Osteoblast (primary cell): ENCODE measurements at regions not wholly inside any gene's neighbourhood (a gene's known extent, or its start where the extent isn't known, plus 50 kb on each side); places are given as distances from the start of the nearest gene placed in this dataset.

Experiments used
- DNase-seq: peaks from one replicate; pipeline ENCODE4 v3.0.0; 2011; ENCODE audit warnings: low spot score, mixed read lengths; ENCODE audit not compliant: insufficient read length; ENCODE audit errors: missing footprints
- H2AFZ ChIP-seq: 2 replicates; pipeline ENCODE4 v1.6.0; 2011; ENCODE audit warnings: mild to moderate bottlenecking, low read length
- H3K27ac ChIP-seq: 2 replicates; pipeline ENCODE4 v1.5.1; 2011; ENCODE audit warnings: mild to moderate bottlenecking, low read depth, low read length, moderate library complexity
- H3K27me3 ChIP-seq: 2 replicates; pipeline ENCODE4 v1.6.0; 2012; ENCODE audit warnings: mild to moderate bottlenecking, control low read depth, inconsistent platforms, low read length, moderate library complexity; ENCODE audit not compliant: insufficient read depth
- H3K36me3 ChIP-seq: 2 replicates; pipeline ENCODE4 v1.5.1; 2011; ENCODE audit warnings: mild to moderate bottlenecking, low read length, control low read depth, moderate library complexity; ENCODE audit not compliant: insufficient read depth
- H3K4me1 ChIP-seq: 2 replicates; pipeline ENCODE4 v1.5.1; 2011; ENCODE audit warnings: mild to moderate bottlenecking, low read length, control low read depth, moderate library complexity; ENCODE audit not compliant: insufficient read depth
- H3K4me2 ChIP-seq: 2 replicates; pipeline ENCODE4 v1.6.0; 2011; ENCODE audit warnings: mild to moderate bottlenecking, low read length; ENCODE audit not compliant: insufficient read depth
- H3K4me3 ChIP-seq: fragments of 200-600 bp; sonication (generic); 3 replicates; pipeline ENCODE4 v1.5.1; 2012; ENCODE audit warnings: mild to moderate bottlenecking, low read length, inconsistent platforms; ENCODE audit not compliant: insufficient read depth
- H3K79me2 ChIP-seq: 2 replicates; pipeline ENCODE4 v1.6.0; 2012; ENCODE audit warnings: mild to moderate bottlenecking, low read length, control low read depth, inconsistent platforms; ENCODE audit not compliant: insufficient read depth
- H3K9me3 ChIP-seq: 2 replicates; pipeline ENCODE4 v1.5.1; 2011; ENCODE audit warnings: low read depth, low read length, control low read depth
- H4K20me1 ChIP-seq: 2 replicates; pipeline ENCODE4 v1.6.0; 2012; ENCODE audit warnings: mild to moderate bottlenecking, low read length, control low read depth; ENCODE audit not compliant: insufficient read depth
- CTCF ChIP-seq: IDR thresholded peaks from 2 replicates; pipeline ENCODE4 v1.5.1; 2011; ENCODE audit warnings: mild to moderate bottlenecking, low read depth, low read length, moderate library complexity; ENCODE audit errors: extremely low read depth

- H3K9me3 ChIP-seq: no peaks in the 10 kb centered on the region
- no peak overlapping the region for H3K4me3 ChIP-seq
- no peaks in the 10 kb centered on the region for H3K36me3 ChIP-seq
- H3K4me2 ChIP-seq: no peak overlapping the region
- no peaks in the 10 kb centered on the region for H3K79me2 ChIP-seq
- TF ChIP-seq CTCF: no peak
- no peak for DNase-seq
- H4K20me1 ChIP-seq: no peaks in the 10 kb centered on the region
- H3K27ac ChIP-seq: no peak overlapping the region
- H2AFZ ChIP-seq: no peak overlapping the region
- H3K4me1 ChIP-seq: peaks cover 14% of the 10 kb centered on the region
- H3K27me3 ChIP-seq: peaks cover 10% of the 10 kb centered on the region
These were observed 206.0 kb downstream of the BCOR start for GRCh38 chrX:39891781-39892180.

DNA sequence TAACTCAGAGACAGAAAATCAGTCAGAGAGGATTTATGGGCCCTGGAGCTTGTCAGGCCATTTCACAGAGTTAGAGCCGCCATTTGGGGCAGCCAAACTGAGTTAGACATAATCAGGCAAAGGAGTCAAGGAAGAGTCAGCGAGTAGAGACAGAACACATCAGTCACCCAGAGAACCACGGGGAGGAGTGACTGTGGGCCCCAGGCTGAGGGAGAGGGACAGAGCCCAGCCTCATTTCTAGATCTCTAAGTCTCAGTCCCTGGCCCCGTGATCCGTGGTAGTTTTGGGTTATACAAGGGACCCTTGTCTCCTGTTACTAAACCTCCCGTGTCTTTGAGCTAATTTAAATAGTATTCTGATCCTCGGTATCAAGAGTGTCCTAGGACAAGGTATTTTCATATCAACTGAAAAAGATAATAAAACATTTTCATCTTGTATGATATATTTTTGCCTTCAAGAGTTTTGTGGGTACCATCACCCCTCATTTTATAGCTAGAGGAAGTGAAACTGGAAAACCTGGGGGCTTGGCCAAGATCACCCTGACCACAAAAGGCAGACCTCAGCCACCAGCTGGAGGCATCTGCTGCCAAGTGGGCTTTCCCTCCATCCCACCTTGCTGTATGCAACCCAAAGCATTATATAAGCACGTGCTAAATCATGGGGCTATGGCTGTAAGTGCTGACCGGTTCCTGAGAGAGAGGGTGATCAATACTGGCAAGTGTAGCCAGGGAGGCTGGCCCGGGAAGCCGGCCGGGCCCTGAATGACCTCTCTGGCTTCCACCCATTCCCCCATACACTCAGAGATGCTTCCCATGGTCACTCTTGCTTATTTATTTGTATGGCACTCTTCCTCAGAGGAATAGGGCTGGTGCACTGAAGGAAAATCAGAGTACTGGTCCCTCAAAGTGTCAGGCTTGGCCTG is 204.1 kb downstream of the BCOR start:
- no peak overlapping the region for H3K4me2 ChIP-seq
- H4K20me1 ChIP-seq: no peaks in the 10 kb centered on the region
- H3K79me2 ChIP-seq: no peaks in the 10 kb centered on the region
- no peak overlapping the region for H2AFZ ChIP-seq
- H3K36me3 ChIP-seq: no peaks in the 10 kb centered on the region
- no peaks in the 10 kb centered on the region for H3K9me3 ChIP-seq
- TF ChIP-seq CTCF: no peak
- H3K4me3 ChIP-seq: no peak overlapping the region
- H3K27ac ChIP-seq: no peak overlapping the region
- peaks cover 4% of the 10 kb centered on the region for H3K27me3 ChIP-seq
- H3K4me1 ChIP-seq: peaks cover 26% of the 10 kb centered on the region
- no peak for DNase-seq

- TF ChIP-seq CTCF: no peak
- H3K27me3 ChIP-seq: peaks cover 3% of the 10 kb centered on the region
- H3K36me3 ChIP-seq: no peaks in the 10 kb centered on the region
- no peaks in the 10 kb centered on the region for H3K9me3 ChIP-seq
- no peaks in the 10 kb centered on the region for H4K20me1 ChIP-seq
- H3K4me2 ChIP-seq: no peak overlapping the region
- H2AFZ ChIP-seq: no peak overlapping the region
- no peak for DNase-seq
- no peak overlapping the region for H3K27ac ChIP-seq
- no peaks in the 10 kb centered on the region for H3K79me2 ChIP-seq
- no peak overlapping the region for H3K4me3 ChIP-seq
- peaks cover 26% of the 10 kb centered on the region for H3K4me1 ChIP-seq
These were observed 203.1 kb downstream of the BCOR start for GRCh38 chrX:39894683-39895082.

DNA sequence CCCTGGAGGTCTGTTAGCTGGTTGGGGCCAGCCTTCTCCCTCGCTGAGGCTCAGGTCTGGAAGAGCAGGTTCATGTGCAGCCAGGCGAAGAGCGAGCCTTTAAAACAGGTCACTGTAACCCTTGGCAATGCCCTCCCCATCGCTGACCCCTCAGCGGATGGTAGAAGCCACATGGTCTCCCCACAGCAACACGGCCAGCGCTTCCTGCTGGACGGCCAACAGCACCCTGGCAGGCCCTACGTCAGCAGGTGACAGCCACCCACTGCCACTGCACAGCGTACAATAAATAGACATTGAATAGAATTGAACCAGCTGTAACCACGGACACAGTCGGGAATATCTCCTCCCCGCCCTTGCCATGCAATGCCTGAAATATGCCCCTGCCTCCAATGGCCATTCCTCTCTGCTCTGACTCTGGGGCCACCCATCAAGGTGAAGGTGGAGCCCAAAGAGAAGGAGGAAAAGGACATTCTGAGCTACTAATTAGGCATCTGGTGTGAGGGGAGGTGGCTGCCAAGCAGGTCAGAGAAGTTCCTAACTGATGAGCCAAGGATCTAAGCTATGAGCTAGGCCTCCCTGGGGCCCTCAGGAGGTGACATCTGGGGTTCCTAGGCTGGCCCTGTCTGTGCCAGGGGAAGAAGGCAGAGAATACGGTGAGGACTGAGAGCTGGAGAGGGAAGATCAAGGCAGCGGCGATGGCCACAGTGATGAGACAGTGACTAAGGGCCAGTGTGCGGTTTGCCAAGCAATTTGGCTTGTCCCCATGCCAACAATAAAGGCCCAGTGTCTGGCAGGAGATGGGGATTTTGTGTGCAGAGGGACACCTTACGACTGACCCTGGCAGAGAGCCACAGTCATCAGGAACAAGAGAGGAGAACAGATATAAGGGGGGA is 202.3 kb downstream of the BCOR start:
- Histone ChIP-seq H3K79me2 (no peaks in the 10 kb centered on the region), H3K36me3 (no peaks in the 10 kb centered on the region), H3K4me1 (peaks cover 31% of the 10 kb centered on the region), H3K9me3 (no peaks in the 10 kb centered on the region), H4K20me1 (no peaks in the 10 kb centered on the region), H3K27me3 (peaks cover 3% of the 10 kb centered on the region), H3K27ac (no peak overlapping the region), H3K4me3 (no peak overlapping the region), H3K4me2 (no peak overlapping the region), H2AFZ (no peak overlapping the region)
- DNase-seq: no peak
- no peak for TF ChIP-seq CTCF
